Neural progenitor cell (in vitro differentiated cells): ENCODE measurements at regions not wholly inside any gene's neighbourhood (a gene's known extent, or its start where the extent isn't known, plus 50 kb on each side); places are given as distances from the start of the nearest gene placed in this dataset.

Experiments used
- CTCF ChIP-seq: fragments of 200-600 bp; sonication (generic); IDR thresholded peaks from 2 replicates; pipeline ENCODE4 v1.5.1; 2017; ENCODE audit warnings: antibody characterized with exemption, mild to moderate bottlenecking
- EZH2 ChIP-seq: fragments of 200-600 bp; sonication (generic); IDR thresholded peaks from 2 replicates; pipeline ENCODE4 v1.6.1; 2017; ENCODE audit warnings: antibody characterized with exemption, mild to moderate bottlenecking, moderate library complexity

GRCh38 chrX:113629326-113629725 is 788.7 kb upstream of the AMOT start:
- TF ChIP-seq CTCF (no peak), EZH2 (no peak)
